Naive B cell (primary cell): ENCODE measurements at regions not wholly inside any gene's neighbourhood (a gene's known extent, or its start where the extent isn't known, plus 50 kb on each side); places are given as distances from the start of the nearest gene placed in this dataset.

Experiments used
- ATAC-seq, 2 donors: fragments of 150-1000 bp; cut with Tn5 transposase; 2 replicates each; pipeline ENCODE4 v1.10.0; 2021; ENCODE audit warnings: low read depth in 2 of 2, mild to moderate bottlenecking in 2 of 2, moderate library complexity in 2 of 2
- DNase-seq: peaks from one replicate; pipeline ENCODE4 v3.0.0; 2022
- H3K27ac Mint-ChIP-seq, 6 donors: one replicate each; pipeline ENCODE4 v1.8.0; 2020 to 2022; ENCODE audit warnings: mild to moderate bottlenecking in 6 of 6, mixed read lengths in 6 of 6, moderate library complexity in 5 of 6, inconsistent platforms in 2 of 6
- H3K27me3 Mint-ChIP-seq, 3 donors: one replicate each; pipeline ENCODE4 v1.8.0; 2021 to 2022; ENCODE audit warnings: mixed read lengths in 3 of 3, mild to moderate bottlenecking in 1 of 3
- H3K36me3 Mint-ChIP-seq, 2 donors: one replicate each; pipeline ENCODE4 v1.8.0; 2020 to 2022; ENCODE audit warnings: mixed read lengths in 2 of 2, inconsistent platforms in 1 of 2, mild to moderate bottlenecking in 1 of 2
- H3K4me1 Mint-ChIP-seq, 3 donors: one replicate each; pipeline ENCODE4 v1.8.0; 2020 to 2022; ENCODE audit warnings: mixed read lengths in 3 of 3, inconsistent platforms in 1 of 3, mild to moderate bottlenecking in 1 of 3, moderate library complexity in 1 of 3
- H3K4me3 Mint-ChIP-seq, 8 donors: one replicate each; pipeline ENCODE4 v1.8.0; 2020 to 2022; ENCODE audit warnings: mild to moderate bottlenecking in 8 of 8, mixed read lengths in 8 of 8, moderate library complexity in 8 of 8, inconsistent platforms in 2 of 8
- H3K9me3 Mint-ChIP-seq, 7 donors: one replicate each; pipeline ENCODE4 v1.8.0; 2020 to 2022; ENCODE audit warnings: mixed read lengths in 7 of 7, mild to moderate bottlenecking in 5 of 7, inconsistent platforms in 2 of 7, moderate library complexity in 1 of 7

- H3K4me3 Mint-ChIP-seq: no peak overlapping the region
- no peaks in the 10 kb centered on the region for H3K4me1 Mint-ChIP-seq
- no peak for DNase-seq
- H3K27ac Mint-ChIP-seq: no peak overlapping the region
- H3K9me3 Mint-ChIP-seq: peaks cover 0 to 23% (median 7%) of the 10 kb centered on the region in 7 donors
- H3K27me3 Mint-ChIP-seq: no peaks in the 10 kb centered on the region
- ATAC-seq: no peak
- H3K36me3 Mint-ChIP-seq: no peaks in the 10 kb centered on the region
Measured at GRCh38 chr14:98684468-98684867, 587.5 kb downstream of the BCL11B start.

GRCh38 chr14:98685725-98686124, 586.3 kb downstream of the BCL11B start:
- ATAC-seq (no peak), DNase-seq (no peak)
- Mint-ChIP-seq H3K27ac (no peak overlapping the region), H3K4me1 (no peaks in the 10 kb centered on the region), H3K27me3 (no peaks in the 10 kb centered on the region), H3K4me3 (no peak overlapping the region), H3K9me3 (peaks cover 0 to 23% (median 7%) of the 10 kb centered on the region in 7 donors), H3K36me3 (no peaks in the 10 kb centered on the region)

GRCh38 chr14:98688446-98688845, 583.6 kb downstream of the BCL11B start:
- DNase-seq (no peak), ATAC-seq (no peak)
- Mint-ChIP-seq H3K27ac (no peak overlapping the region), H3K4me1 (no peaks in the 10 kb centered on the region), H3K4me3 (no peak overlapping the region), H3K9me3 (peaks cover 0 to 22% (median 7%) of the 10 kb centered on the region in 7 donors), H3K36me3 (no peaks in the 10 kb centered on the region), H3K27me3 (no peaks in the 10 kb centered on the region)

GRCh38 chr14:98689951-98690350, 582.0 kb downstream of the BCL11B start:
- no peak for DNase-seq
- Mint-ChIP-seq H3K4me3 (no peak overlapping the region), H3K36me3 (no peaks in the 10 kb centered on the region), H3K27me3 (no peaks in the 10 kb centered on the region), H3K27ac (no peak overlapping the region), H3K9me3 (peaks cover 0 to 14% (median 4%) of the 10 kb centered on the region in 7 donors), H3K4me1 (no peaks in the 10 kb centered on the region)
- ATAC-seq: no peak

- no peak overlapping the region for H3K4me3 Mint-ChIP-seq
- no peaks in the 10 kb centered on the region for H3K4me1 Mint-ChIP-seq
- ATAC-seq (no peak), DNase-seq (no peak)
- peaks cover 4 to 18% (median 12%) of the 10 kb centered on the region in 7 donors for H3K9me3 Mint-ChIP-seq
- no peaks in the 10 kb centered on the region for H3K27me3 Mint-ChIP-seq
- H3K36me3 Mint-ChIP-seq: no peaks in the 10 kb centered on the region
- H3K27ac Mint-ChIP-seq: no peak overlapping the region
Measured at GRCh38 chr14:98692832-98693231, 579.2 kb downstream of the BCL11B start.

DNA sequence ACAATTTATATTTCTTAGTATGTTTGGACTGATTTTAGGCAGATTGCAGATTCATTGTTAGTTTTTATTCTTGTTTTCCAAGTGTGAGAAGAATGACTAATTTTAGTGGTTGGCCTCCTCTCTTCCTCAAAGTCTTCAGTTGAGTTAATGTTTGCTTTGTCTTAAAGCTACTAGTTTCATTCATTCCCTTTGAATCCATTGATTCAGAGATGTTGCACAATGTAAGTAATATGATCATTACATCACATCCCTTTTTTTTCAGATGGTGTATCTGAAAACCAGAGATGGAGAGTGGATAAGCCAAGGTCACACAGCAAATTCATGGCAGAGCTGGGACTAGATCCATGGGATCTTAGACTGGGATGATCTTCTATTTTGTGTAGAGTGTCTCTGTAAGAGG, 577.5 kb downstream of the BCL11B start:
- no peaks in the 10 kb centered on the region for H3K27me3 Mint-ChIP-seq
- DNase-seq (no peak), ATAC-seq (no peak)
- H3K4me1 Mint-ChIP-seq: no peaks in the 10 kb centered on the region
- H3K27ac Mint-ChIP-seq: no peak overlapping the region
- H3K9me3 Mint-ChIP-seq: peaks cover 0 to 12% (median 9%) of the 10 kb centered on the region in 7 donors
- H3K4me3 Mint-ChIP-seq: no peak overlapping the region
- H3K36me3 Mint-ChIP-seq: no peaks in the 10 kb centered on the region

DNA sequence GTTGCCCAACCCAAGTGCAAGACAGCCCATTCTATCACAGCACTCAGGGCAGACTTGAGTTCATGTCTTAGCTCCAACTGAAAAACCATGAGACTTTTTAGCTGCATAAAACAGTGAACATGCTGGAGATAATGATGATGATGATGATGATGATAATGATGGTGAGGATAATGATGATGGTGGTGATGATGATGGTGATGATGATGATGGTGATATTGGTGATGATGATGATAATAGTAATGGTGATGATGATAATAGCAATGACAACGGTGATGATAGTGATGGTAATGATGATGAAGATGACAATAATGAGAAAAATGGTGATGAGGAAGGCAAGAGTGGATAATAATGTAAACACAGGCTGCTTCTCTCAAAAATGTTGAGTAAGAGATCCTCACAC, 576.2 kb downstream of the BCL11B start:
- Mint-ChIP-seq H3K9me3 (peaks cover 0 to 17% (median 9%) of the 10 kb centered on the region in 7 donors), H3K27me3 (no peaks in the 10 kb centered on the region), H3K4me1 (no peaks in the 10 kb centered on the region), H3K4me3 (no peak overlapping the region), H3K27ac (no peak overlapping the region), H3K36me3 (no peaks in the 10 kb centered on the region)
- no peak for DNase-seq
- ATAC-seq: no peak

DNA sequence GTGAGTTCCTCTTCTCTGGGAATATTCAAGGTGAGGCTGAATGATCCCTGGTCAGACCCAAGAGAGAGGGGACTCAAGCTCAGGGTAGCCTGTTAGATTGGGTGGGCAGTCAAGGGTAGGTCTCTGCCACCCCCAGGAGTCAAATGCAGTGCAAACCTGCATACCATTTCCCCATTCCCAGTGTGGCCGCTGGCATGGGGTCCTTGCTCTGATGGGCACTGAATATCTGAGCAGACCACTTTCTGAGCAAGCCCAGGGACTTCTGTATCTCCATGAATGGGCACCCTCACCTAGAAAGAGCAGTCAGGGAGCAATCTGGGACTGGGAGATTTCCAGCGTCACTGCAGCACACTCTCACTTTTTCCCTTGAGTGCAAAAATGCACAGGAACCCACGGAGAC, 573.7 kb downstream of the BCL11B start:
- H3K27me3 Mint-ChIP-seq: no peaks in the 10 kb centered on the region
- H3K9me3 Mint-ChIP-seq: peaks cover 0 to 22% (median 11%) of the 10 kb centered on the region in 7 donors
- no peak overlapping the region for H3K27ac Mint-ChIP-seq
- H3K4me1 Mint-ChIP-seq: no peaks in the 10 kb centered on the region
- ATAC-seq (no peak), DNase-seq (no peak)
- H3K4me3 Mint-ChIP-seq: no peak overlapping the region
- no peaks in the 10 kb centered on the region for H3K36me3 Mint-ChIP-seq

DNA sequence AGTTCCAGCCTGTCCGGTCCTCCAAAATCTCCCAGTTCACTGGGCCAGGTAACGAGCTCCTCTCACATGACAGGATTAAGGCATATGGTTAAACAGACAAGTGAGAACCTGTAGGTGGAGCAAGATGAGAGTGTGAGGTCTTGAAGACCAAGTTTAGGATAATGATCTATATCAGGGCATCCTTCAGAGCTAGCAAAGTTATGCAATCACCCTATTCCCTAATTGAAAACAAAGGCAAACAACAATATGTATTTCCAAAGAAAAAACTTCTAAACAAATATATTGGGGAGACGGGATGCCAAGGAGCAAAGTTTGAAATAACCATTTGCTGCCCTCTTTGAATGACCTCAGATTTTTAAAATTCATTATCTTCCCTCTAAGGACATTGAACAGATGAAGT, 571.2 kb downstream of the BCL11B start:
- H3K36me3 Mint-ChIP-seq: no peaks in the 10 kb centered on the region
- ATAC-seq: no peak
- H3K4me3 Mint-ChIP-seq: no peak overlapping the region
- H3K4me1 Mint-ChIP-seq: no peaks in the 10 kb centered on the region
- peaks cover 0 to 20% (median 11%) of the 10 kb centered on the region in 7 donors for H3K9me3 Mint-ChIP-seq
- DNase-seq: no peak
- H3K27me3 Mint-ChIP-seq: no peaks in the 10 kb centered on the region
- no peak overlapping the region for H3K27ac Mint-ChIP-seq

- no peak overlapping the region for H3K27ac Mint-ChIP-seq
- ATAC-seq: no peak
- no peaks in the 10 kb centered on the region for H3K4me1 Mint-ChIP-seq
- peaks cover 0 to 17% (median 9%) of the 10 kb centered on the region in 7 donors for H3K9me3 Mint-ChIP-seq
- no peaks in the 10 kb centered on the region for H3K36me3 Mint-ChIP-seq
- DNase-seq: no peak
- H3K4me3 Mint-ChIP-seq: no peak overlapping the region
- H3K27me3 Mint-ChIP-seq: no peaks in the 10 kb centered on the region
Measured at GRCh38 chr14:98701377-98701776, 570.6 kb downstream of the BCL11B start.

GRCh38 chr14:98704441-98704840, 567.6 kb downstream of the BCL11B start:
- H3K27me3 Mint-ChIP-seq: no peaks in the 10 kb centered on the region
- H3K4me1 Mint-ChIP-seq: no peaks in the 10 kb centered on the region
- H3K27ac Mint-ChIP-seq: peak overlapping the region in 1 of 6 donors; percentile 67
- no peak for ATAC-seq
- peaks cover 0 to 10% (median 5%) of the 10 kb centered on the region in 7 donors for H3K9me3 Mint-ChIP-seq
- H3K36me3 Mint-ChIP-seq: no peaks in the 10 kb centered on the region
- no peak for DNase-seq
- no peak overlapping the region for H3K4me3 Mint-ChIP-seq

GRCh38 chr14:98705871-98706300, 566.1 kb downstream of the BCL11B start:
- H3K27me3 Mint-ChIP-seq: peaks cover 0 to 8% (median 0%) of the 10 kb centered on the region in 3 donors
- H3K27ac Mint-ChIP-seq: no peak overlapping the region
- H3K9me3 Mint-ChIP-seq: peaks cover 0 to 11% (median 5%) of the 10 kb centered on the region in 7 donors
- no peak for ATAC-seq
- no peak overlapping the region for H3K4me3 Mint-ChIP-seq
- no peaks in the 10 kb centered on the region for H3K36me3 Mint-ChIP-seq
- DNase-seq: no peak
- H3K4me1 Mint-ChIP-seq: no peaks in the 10 kb centered on the region

DNA sequence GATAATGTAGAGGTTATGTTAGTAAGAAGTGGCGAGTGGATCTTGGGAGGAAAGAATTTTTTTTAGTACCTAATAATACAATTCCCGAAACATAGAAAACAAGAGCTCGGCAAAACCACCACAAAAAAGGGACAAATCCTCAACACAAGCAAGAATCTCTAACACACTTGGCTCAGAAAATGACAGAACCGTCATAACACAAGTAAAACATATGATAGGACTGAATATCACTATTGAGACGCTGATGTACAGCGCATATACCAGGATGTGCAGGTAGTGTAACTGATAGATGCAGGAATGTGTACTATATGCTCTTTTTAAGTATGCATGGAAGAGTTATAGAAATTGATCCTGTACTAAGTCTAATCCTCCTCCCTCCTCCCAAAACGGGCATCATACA, 564.5 kb downstream of the BCL11B start:
- Mint-ChIP-seq H3K36me3 (no peaks in the 10 kb centered on the region), H3K4me3 (no peak overlapping the region), H3K27ac (peak overlapping the region in 1 of 6 donors; percentile 61), H3K9me3 (peaks cover 0 to 11% (median 3%) of the 10 kb centered on the region in 7 donors), H3K4me1 (no peaks in the 10 kb centered on the region), H3K27me3 (peaks cover 0 to 14% (median 0%) of the 10 kb centered on the region in 3 donors)
- ATAC-seq: no peak
- DNase-seq: no peak

- DNase-seq (no peak), ATAC-seq (no peak)
- peaks cover 0 to 14% (median 0%) of the 10 kb centered on the region in 3 donors for H3K27me3 Mint-ChIP-seq
- no peak overlapping the region for H3K4me3 Mint-ChIP-seq
- no peak overlapping the region for H3K27ac Mint-ChIP-seq
- H3K4me1 Mint-ChIP-seq: no peaks in the 10 kb centered on the region
- H3K9me3 Mint-ChIP-seq: peaks cover 0 to 10% (median 3%) of the 10 kb centered on the region in 7 donors
- no peaks in the 10 kb centered on the region for H3K36me3 Mint-ChIP-seq
Measured at GRCh38 chr14:98708555-98708954, 563.4 kb downstream of the BCL11B start.

DNA sequence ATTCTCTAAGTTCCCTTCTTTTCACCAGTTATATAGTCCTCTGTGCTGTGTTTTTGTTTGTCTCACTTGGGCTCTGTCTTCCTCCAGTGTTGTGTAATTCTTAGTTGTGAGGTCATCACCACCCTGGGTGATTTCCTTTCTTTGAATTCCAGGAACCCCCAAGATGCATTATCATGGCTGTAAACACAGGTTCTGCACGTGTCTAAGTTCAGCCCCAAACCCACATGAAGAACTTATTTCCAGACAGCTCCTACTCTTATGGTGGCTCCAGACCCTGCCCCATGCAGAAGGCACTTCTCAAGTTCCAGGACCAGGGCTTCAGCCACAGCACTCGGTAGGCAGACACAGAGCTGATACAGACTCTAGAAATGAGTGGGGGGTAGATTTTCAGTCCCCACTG, 560.5 kb downstream of the BCL11B start:
- Mint-ChIP-seq H3K27ac (no peak overlapping the region), H3K4me3 (no peak overlapping the region), H3K27me3 (peaks cover 0 to 14% (median 0%) of the 10 kb centered on the region in 3 donors), H3K36me3 (no peaks in the 10 kb centered on the region), H3K9me3 (peaks cover 0 to 14% (median 2%) of the 10 kb centered on the region in 7 donors), H3K4me1 (no peaks in the 10 kb centered on the region)
- ATAC-seq: no peak
- no peak for DNase-seq
